IMR-90 (cell line): ENCODE measurements at regions not wholly inside any gene's neighbourhood (a gene's known extent, or its start where the extent isn't known, plus 50 kb on each side); places are given as distances from the start of the nearest gene placed in this dataset.

Source experiments
- POLR2A ChIP-seq: IDR thresholded peaks from 2 replicates; pipeline ENCODE4 v1.6.1; 2012; ENCODE audit warnings: mild to moderate bottlenecking, low read depth, low read length
- TF ChIP-seq, protein P1 (sequence below): conservative IDR thresholded peaks from 2 replicates; pipeline ENCODE4 v1.5.1; 2012; ENCODE audit warnings: mild to moderate bottlenecking, low read depth, low read length, improper control_type of control experiment

DNA sequence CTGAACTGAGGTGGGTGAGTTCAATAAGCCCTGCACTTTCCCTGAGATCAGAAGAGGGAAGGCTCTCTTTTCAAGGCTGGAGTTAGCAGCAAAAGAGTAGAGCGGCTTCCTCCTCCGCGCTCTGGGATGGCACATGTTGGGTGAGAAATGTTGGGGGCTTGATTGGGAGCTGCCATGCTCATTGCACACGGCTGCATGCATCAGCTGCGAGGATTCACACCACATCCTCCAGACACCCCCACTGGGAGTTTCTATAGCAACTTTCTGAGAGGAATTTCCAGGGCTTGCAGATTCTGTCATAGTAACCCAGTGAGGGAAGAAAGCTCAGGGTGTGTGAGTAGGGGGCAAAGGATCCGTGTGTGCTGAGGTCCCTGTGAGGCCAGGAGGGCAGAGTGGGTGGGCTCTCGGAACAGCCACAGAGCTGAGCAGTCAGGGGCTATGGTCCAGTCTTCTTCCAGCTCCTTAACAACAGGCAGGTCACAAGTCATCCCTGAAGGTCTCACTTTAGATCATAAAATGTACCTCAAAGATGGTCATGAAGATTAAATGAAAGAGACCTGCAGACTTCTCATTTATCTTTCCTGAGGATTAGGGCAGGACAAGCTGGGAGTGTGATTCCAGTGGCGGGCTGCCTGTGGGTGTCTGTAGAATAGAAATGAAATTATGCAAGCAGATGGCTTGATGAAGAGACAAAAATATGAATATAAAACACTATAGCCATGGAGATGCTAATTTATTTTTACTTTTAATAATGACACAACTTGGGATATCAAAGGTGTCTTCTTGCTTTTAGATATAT, 75.7 kb upstream of the CHRNA7 start:
- TF ChIP-seq, protein P1, sequence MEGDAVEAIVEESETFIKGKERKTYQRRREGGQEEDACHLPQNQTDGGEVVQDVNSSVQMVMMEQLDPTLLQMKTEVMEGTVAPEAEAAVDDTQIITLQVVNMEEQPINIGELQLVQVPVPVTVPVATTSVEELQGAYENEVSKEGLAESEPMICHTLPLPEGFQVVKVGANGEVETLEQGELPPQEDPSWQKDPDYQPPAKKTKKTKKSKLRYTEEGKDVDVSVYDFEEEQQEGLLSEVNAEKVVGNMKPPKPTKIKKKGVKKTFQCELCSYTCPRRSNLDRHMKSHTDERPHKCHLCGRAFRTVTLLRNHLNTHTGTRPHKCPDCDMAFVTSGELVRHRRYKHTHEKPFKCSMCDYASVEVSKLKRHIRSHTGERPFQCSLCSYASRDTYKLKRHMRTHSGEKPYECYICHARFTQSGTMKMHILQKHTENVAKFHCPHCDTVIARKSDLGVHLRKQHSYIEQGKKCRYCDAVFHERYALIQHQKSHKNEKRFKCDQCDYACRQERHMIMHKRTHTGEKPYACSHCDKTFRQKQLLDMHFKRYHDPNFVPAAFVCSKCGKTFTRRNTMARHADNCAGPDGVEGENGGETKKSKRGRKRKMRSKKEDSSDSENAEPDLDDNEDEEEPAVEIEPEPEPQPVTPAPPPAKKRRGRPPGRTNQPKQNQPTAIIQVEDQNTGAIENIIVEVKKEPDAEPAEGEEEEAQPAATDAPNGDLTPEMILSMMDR: no peak
- TF ChIP-seq POLR2A: no peak
